Activated B cell treated with CpG ODN at 0.5 μM for 24 hours (primary cell): ENCODE measurements at regions not wholly inside any gene's neighbourhood (a gene's known extent, or its start where the extent isn't known, plus 50 kb on each side); places are given as distances from the start of the nearest gene placed in this dataset.

Experiments
- ATAC-seq: fragments of 200-7000 bp; cut with Tn5 transposase; one replicate; pipeline ENCODE4 v1.10.0; 2021; ENCODE audit warnings: low read depth, mild to moderate bottlenecking, moderate library complexity
- CTCF ChIA-PET: fragments of 350-600 bp; sonication (Branson Sonifier 250); formaldehyde crosslinking; loops from one replicate; lab custom pipeline; 2021; ENCODE audit warnings: antibody characterized with exemption; lab: Charles Lee
- POLR2A ChIA-PET: fragments of 350-600 bp; sonication (Branson Sonifier 250); formaldehyde crosslinking; loops from one replicate; lab custom pipeline; 2021; ENCODE audit warnings: antibody characterized with exemption; lab: Charles Lee
- DNase-seq: peaks from one replicate; pipeline ENCODE4 v3.0.0; 2022
- H3K27ac Mint-ChIP-seq: one replicate; pipeline ENCODE4 v1.8.0; 2020; ENCODE audit warnings: mixed read lengths
- H3K27me3 Mint-ChIP-seq: one replicate; pipeline ENCODE4 v1.8.0; 2021; ENCODE audit warnings: mixed read lengths
- H3K36me3 Mint-ChIP-seq: one replicate; pipeline ENCODE4 v1.8.0; 2021; ENCODE audit warnings: low read depth, mixed read lengths
- H3K4me1 Mint-ChIP-seq: one replicate; pipeline ENCODE4 v1.8.0; 2021; ENCODE audit warnings: mixed read lengths
- H3K4me3 Mint-ChIP-seq: one replicate; pipeline ENCODE4 v1.8.0; 2020; ENCODE audit warnings: mild to moderate bottlenecking, mixed read lengths
- H3K9me3 Mint-ChIP-seq: one replicate; pipeline ENCODE4 v1.8.0; 2020; ENCODE audit warnings: mixed read lengths
- CTCF ChIP-seq: fragments of 200-600 bp; IDR thresholded peaks from one replicate; pipeline ENCODE4 v1.8.0; 2022; ENCODE audit warnings: antibody characterized with exemption, mild to moderate bottlenecking
- intact Hi-C: fragments of 100-400 bp; cut with micrococcal nuclease; formaldehyde crosslinking; loops from one replicate; pipeline ENCODE4 v1.15.1; 2024

DNA sequence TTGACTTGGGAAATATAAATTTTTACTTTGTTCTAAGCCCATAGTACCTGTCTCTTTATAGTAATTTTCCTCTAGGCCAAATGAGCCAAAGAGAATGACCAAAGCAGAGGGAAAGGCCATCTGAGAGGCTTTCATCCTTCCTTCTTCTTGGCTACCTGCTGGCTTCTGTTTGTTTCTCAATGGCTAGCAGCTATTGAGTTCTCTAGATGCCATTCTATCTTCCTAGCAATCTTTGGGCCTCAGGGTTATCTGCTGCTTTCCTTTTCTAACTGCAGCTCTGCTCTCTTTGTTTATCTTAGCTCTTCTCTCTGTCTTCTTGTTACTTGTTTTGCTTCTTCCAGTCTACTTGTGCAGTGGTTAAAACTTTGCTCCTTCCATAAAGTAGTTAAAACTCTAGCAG lies 601.1 kb upstream of the NRXN1 start:
- no peaks in the 10 kb centered on the region for H3K36me3 Mint-ChIP-seq
- DNase-seq: no peak
- no peaks in the 10 kb centered on the region for H3K27me3 Mint-ChIP-seq
- ChIA-PET CTCF (no interaction called here), POLR2A (no interaction called here)
- H3K4me1 Mint-ChIP-seq: no peaks in the 10 kb centered on the region
- intact Hi-C loops: no loop called here
- ATAC-seq: no peak
- peaks cover 2% of the 10 kb centered on the region for H3K9me3 Mint-ChIP-seq
- TF ChIP-seq CTCF: no peak
- no peak overlapping the region for H3K27ac Mint-ChIP-seq
- no peak overlapping the region for H3K4me3 Mint-ChIP-seq

GRCh38 chr2:51629406-51629805 lies 597.5 kb upstream of the NRXN1 start:
- ATAC-seq (no peak), DNase-seq (no peak)
- H3K9me3 Mint-ChIP-seq: no peaks in the 10 kb centered on the region
- no peak overlapping the region for H3K27ac Mint-ChIP-seq
- no peaks in the 10 kb centered on the region for H3K4me1 Mint-ChIP-seq
- intact Hi-C loops: no loop called here
- TF ChIP-seq CTCF: no peak
- ChIA-PET POLR2A (no interaction called here), CTCF (no interaction called here)
- no peaks in the 10 kb centered on the region for H3K36me3 Mint-ChIP-seq
- no peak overlapping the region for H3K4me3 Mint-ChIP-seq
- no peaks in the 10 kb centered on the region for H3K27me3 Mint-ChIP-seq

DNA sequence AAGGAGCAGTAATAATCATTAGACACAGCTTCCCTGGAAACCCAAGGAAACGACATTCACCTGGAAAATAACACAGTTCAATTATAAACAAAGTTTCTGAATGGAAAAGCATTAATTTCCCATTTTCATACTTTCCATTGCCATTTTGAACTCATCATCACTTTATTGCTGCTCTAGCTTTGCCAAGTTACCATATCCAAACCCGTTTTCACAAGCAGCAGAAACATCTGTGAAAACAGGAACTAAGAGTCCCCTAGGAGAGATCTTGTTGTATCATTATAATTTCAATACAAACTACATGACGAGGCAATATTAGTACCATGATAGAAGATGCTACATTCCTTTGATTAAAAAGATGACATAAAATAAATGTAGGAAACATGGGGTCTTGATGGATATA lies 597.0 kb upstream of the NRXN1 start:
- CTCF ChIA-PET: no interaction called here
- POLR2A ChIA-PET: no interaction called here
- intact Hi-C loops: no loop called here
- no peak overlapping the region for H3K4me3 Mint-ChIP-seq
- DNase-seq (no peak), ATAC-seq (no peak)
- H3K4me1 Mint-ChIP-seq: no peaks in the 10 kb centered on the region
- TF ChIP-seq CTCF: no peak
- no peaks in the 10 kb centered on the region for H3K9me3 Mint-ChIP-seq
- no peaks in the 10 kb centered on the region for H3K36me3 Mint-ChIP-seq
- no peak overlapping the region for H3K27ac Mint-ChIP-seq
- H3K27me3 Mint-ChIP-seq: no peaks in the 10 kb centered on the region

DNA sequence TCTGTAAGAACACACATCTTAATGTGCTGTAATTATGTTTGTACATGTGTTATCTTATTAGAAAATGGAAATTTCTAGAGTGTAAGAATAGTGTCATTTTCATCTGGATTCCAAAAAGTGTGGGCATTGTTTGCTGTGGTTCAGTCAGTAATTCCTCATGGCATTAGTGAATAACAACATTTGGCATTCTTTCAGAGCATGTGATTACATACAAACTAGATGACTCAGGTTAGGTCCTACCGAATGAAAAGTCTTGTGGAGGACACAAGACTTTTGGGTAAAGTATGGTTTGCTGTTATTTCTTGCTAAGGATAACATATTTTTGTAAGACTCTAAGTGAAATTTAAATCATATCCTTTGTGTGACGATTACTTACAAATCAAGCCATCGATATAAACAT lies 593.1 kb upstream of the NRXN1 start:
- no peak for ATAC-seq
- no peaks in the 10 kb centered on the region for H3K4me1 Mint-ChIP-seq
- CTCF ChIA-PET: no interaction called here
- TF ChIP-seq CTCF: no peak
- no peaks in the 10 kb centered on the region for H3K36me3 Mint-ChIP-seq
- POLR2A ChIA-PET: no interaction called here
- peaks cover 5% of the 10 kb centered on the region for H3K9me3 Mint-ChIP-seq
- no peaks in the 10 kb centered on the region for H3K27me3 Mint-ChIP-seq
- DNase-seq: no peak
- no peak overlapping the region for H3K4me3 Mint-ChIP-seq
- intact Hi-C loops: no loop called here
- H3K27ac Mint-ChIP-seq: no peak overlapping the region

DNA sequence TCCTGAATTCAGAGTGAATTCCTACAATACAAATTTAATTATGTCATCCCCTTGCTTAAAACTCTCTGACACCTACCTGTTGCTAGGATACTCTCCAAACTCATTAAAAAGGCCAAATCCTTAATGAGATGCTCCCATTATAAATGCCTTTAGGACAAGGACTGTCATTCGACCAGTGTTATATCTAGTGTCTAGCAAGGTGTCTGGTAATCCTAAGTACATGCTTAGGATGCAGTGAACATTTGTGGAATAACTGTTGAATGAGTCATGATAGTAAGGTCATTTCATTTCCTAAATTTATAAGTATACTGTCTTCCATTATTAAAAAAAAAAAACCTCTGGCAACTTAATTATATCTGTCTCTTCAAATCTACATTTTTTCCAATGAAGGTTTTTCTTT lies 588.9 kb upstream of the NRXN1 start:
- intact Hi-C loops: no loop called here
- no peak for ATAC-seq
- Mint-ChIP-seq H3K4me1 (no peaks in the 10 kb centered on the region), H3K27ac (no peak overlapping the region), H3K27me3 (no peaks in the 10 kb centered on the region), H3K4me3 (no peak overlapping the region), H3K9me3 (peaks cover 8% of the 10 kb centered on the region), H3K36me3 (no peaks in the 10 kb centered on the region)
- no peak for DNase-seq
- no peak for TF ChIP-seq CTCF
- POLR2A ChIA-PET: no interaction called here
- CTCF ChIA-PET: no interaction called here
